ACC112 (cell line): ENCODE measurements at regions not wholly inside any gene's neighbourhood (a gene's known extent, or its start where the extent isn't known, plus 50 kb on each side); places are given as distances from the start of the nearest gene placed in this dataset.
A peak's percentile ranks its signal among the peaks of the same experiment; 100 is the strongest.
"Not testable (repeated sequence)": the region's sequence is repeated elsewhere in the genome, so short reads cannot be mapped to it uniquely, and the experiment has no call there.

ENCODE experiments used
- H2AFZ ChIP-seq: fragments of 200-600 bp; sonication (generic); one replicate; pipeline ENCODE4 v1.6.0; 2017; ENCODE audit warnings: antibody characterized with exemption, low read length; ENCODE audit not compliant: unreplicated experiment
- H3K27ac ChIP-seq: fragments of 200-600 bp; sonication (generic); 2 replicates; pipeline ENCODE4 v1.5.1; 2014; ENCODE audit warnings: low read depth, mild to moderate bottlenecking, antibody characterized with exemption, low read length, moderate library complexity
- H3K27me3 ChIP-seq: fragments of 200-600 bp; sonication (generic); 2 replicates; pipeline ENCODE4 v1.6.1; 2014; ENCODE audit warnings: mild to moderate bottlenecking, antibody characterized with exemption, low read length, moderate library complexity, mixed read lengths; ENCODE audit not compliant: insufficient read depth
- H3K36me3 ChIP-seq: fragments of 200-600 bp; sonication (generic); 2 replicates; pipeline ENCODE4 v1.6.1; 2016; ENCODE audit warnings: mild to moderate bottlenecking, antibody characterized with exemption, low read length, moderate library complexity, mixed read lengths; ENCODE audit not compliant: insufficient read depth
- H3K4me1 ChIP-seq: fragments of 200-600 bp; sonication (generic); one replicate; pipeline ENCODE4 v1.6.1; 2016; ENCODE audit warnings: low read length, mixed read lengths; ENCODE audit not compliant: insufficient read depth, unreplicated experiment, control insufficient read depth
- H3K4me3 ChIP-seq: fragments of 200-600 bp; sonication (generic); 2 replicates; pipeline ENCODE4 v1.5.1; 2014; ENCODE audit warnings: mild to moderate bottlenecking, low read depth, low read length
- H3K79me2 ChIP-seq: fragments of 200-600 bp; sonication (generic); one replicate; pipeline ENCODE4 v1.6.0; 2016; ENCODE audit warnings: low read length; ENCODE audit not compliant: control insufficient read depth, unreplicated experiment, insufficient read depth

- H3K79me2 ChIP-seq, result no peaks in the 10 kb centered on the region
Observed at GRCh38 chr5:108467563-108467962, 85.7 kb upstream of the FBXL17 start.

GRCh38 chr5:108461628-108462367, 79.9 kb upstream of the FBXL17 start:
- Histone ChIP-seq H3K79me2 (no peaks in the 10 kb centered on the region), H2AFZ (peak overlapping the region; percentile 18), H3K36me3 (no peaks in the 10 kb centered on the region), H3K4me1 (peaks cover 11% of the 10 kb centered on the region), H3K4me3 (no peak overlapping the region; the same call in 1 of the 2 replicates), H3K27ac (no peak overlapping the region; the same call in 1 of the 2 replicates), H3K27me3 (peaks cover 3% of the 10 kb centered on the region; the same call in 1 of the 2 replicates)

More at GRCh38 chr5:108467563-108467962, 85.7 kb upstream of the FBXL17 start:
- Histone ChIP-seq H3K36me3 (no peaks in the 10 kb centered on the region), H3K27me3 (peaks cover 3% of the 10 kb centered on the region; the same call in 1 of the 2 replicates), H3K4me1 (no peaks in the 10 kb centered on the region), H3K27ac (no peak overlapping the region), H2AFZ (no peak overlapping the region), H3K4me3 (no peak overlapping the region)

GRCh38 chr5:108459769-108460168, 77.9 kb upstream of the FBXL17 start:
- no peaks in the 10 kb centered on the region for H3K36me3 ChIP-seq
- no peak overlapping the region for H3K27ac ChIP-seq
- H3K79me2 ChIP-seq, result no peaks in the 10 kb centered on the region
- H3K4me3 ChIP-seq, result no peak overlapping the region
- no peak overlapping the region for H2AFZ ChIP-seq
- peaks cover 11% of the 10 kb centered on the region for H3K4me1 ChIP-seq
- H3K27me3 ChIP-seq, result peaks cover 1% of the 10 kb centered on the region; the same call in 1 of the 2 replicates

- no peaks in the 10 kb centered on the region for H3K79me2 ChIP-seq
- no peaks in the 10 kb centered on the region for H3K4me1 ChIP-seq
- H3K36me3 ChIP-seq, result no peaks in the 10 kb centered on the region
- H3K27me3 ChIP-seq, result no peaks in the 10 kb centered on the region
- H3K27ac ChIP-seq, result no peak overlapping the region
- no peak overlapping the region for H3K4me3 ChIP-seq
- H2AFZ ChIP-seq, result no peak overlapping the region
Observed at GRCh38 chr5:108451269-108451668, 69.4 kb upstream of the FBXL17 start.

- H3K4me1 ChIP-seq, H2AFZ ChIP-seq, H3K36me3 ChIP-seq, H3K27ac ChIP-seq, H3K4me3 ChIP-seq, H3K27me3 ChIP-seq, H3K79me2 ChIP-seq: not testable (repeated sequence)
Observed at GRCh38 chr5:108444130-108444529, 62.2 kb upstream of the FBXL17 start.

- not testable (repeated sequence) for H3K36me3 ChIP-seq, H3K27me3 ChIP-seq, H2AFZ ChIP-seq, H3K4me3 ChIP-seq, H3K4me1 ChIP-seq, H3K27ac ChIP-seq, H3K79me2 ChIP-seq
Observed at GRCh38 chr5:108442063-108442651, 60.3 kb upstream of the FBXL17 start.

GRCh38 chr5:108437425-108437824, 55.5 kb upstream of the FBXL17 start:
- Histone ChIP-seq H3K79me2 (no peaks in the 10 kb centered on the region), H3K4me1 (peaks cover 3% of the 10 kb centered on the region), H3K27ac (no peak overlapping the region), H3K4me3 (no peak overlapping the region), H3K27me3 (peaks cover 4% of the 10 kb centered on the region; the same call in 1 of the 2 replicates), H3K36me3 (no peaks in the 10 kb centered on the region), H2AFZ (no peak overlapping the region)

- H3K79me2 ChIP-seq, result no peaks in the 10 kb centered on the region
- no peak overlapping the region for H2AFZ ChIP-seq
- peaks cover 4% of the 10 kb centered on the region; the same call in 1 of the 2 replicates for H3K27me3 ChIP-seq
- no peak overlapping the region for H3K27ac ChIP-seq
- no peak overlapping the region for H3K4me3 ChIP-seq
- H3K36me3 ChIP-seq, result no peaks in the 10 kb centered on the region
- peaks cover 9% of the 10 kb centered on the region for H3K4me1 ChIP-seq
Observed at GRCh38 chr5:108436696-108437095, 54.8 kb upstream of the FBXL17 start.

GRCh38 chr5:108433600-108433999, 51.7 kb upstream of the FBXL17 start:
- no peaks in the 10 kb centered on the region for H3K36me3 ChIP-seq
- no peak overlapping the region for H3K27ac ChIP-seq
- no peaks in the 10 kb centered on the region for H3K79me2 ChIP-seq

GRCh38 chr5:108432024-108432423, 50.1 kb upstream of the FBXL17 start:
- Histone ChIP-seq H3K27me3 (0 out of 2 replicates have a peak, but pooled peaks cover 3% of the 10 kb centered on the region), H3K79me2 (no peaks in the 10 kb centered on the region), H2AFZ (peak overlapping the region; percentile 27), H3K27ac (no peak overlapping the region), H3K4me1 (peaks cover 16% of the 10 kb centered on the region), H3K4me3 (no peak overlapping the region), H3K36me3 (no peaks in the 10 kb centered on the region)

More at GRCh38 chr5:108433600-108433999, 51.7 kb upstream of the FBXL17 start:
- Histone ChIP-seq H3K4me3 (no peak overlapping the region), H2AFZ (no peak overlapping the region), H3K27me3 (peaks cover 4% of the 10 kb centered on the region; the same call in 1 of the 2 replicates), H3K4me1 (peaks cover 16% of the 10 kb centered on the region)
